ENCODE measurements at regions not wholly inside any gene's neighbourhood (a gene's known extent, or its start where the extent isn't known, plus 50 kb on each side); places are given as distances from the start of the nearest gene placed in this dataset.

- no peak for TF ChIP-seq POLR2AphosphoS5 (IDR thresholded peaks at IDR 0.05)
- no peak for TF ChIP-seq CTCF (IDR thresholded peaks at IDR 0.05)
- TF ChIP-seq EP300 (IDR thresholded peaks at IDR 0.05): no peak
- TF ChIP-seq POLR2A (IDR thresholded peaks at IDR 0.05): no peak
- intact Hi-C loops (cut with DNase I): no loop called here
- Histone ChIP-seq H3K27me3 (no peaks in the 10 kb centered on the region), H3K4me3 (no peak overlapping the region), H3K36me3 (no peaks in the 10 kb centered on the region), H3K27ac (no peak overlapping the region), H3K4me1 (no peaks in the 10 kb centered on the region), H3K9me3 (peaks cover 0 to 5% (median 0%) of the 10 kb centered on the region in 4 donors)
- WGBS, 2 donors: 68 to 76% methylated on average over 5 of the region's 5 CpGs
- DNase-seq: no peak
These were observed 372.4 kb upstream of the SLC8A1 start for GRCh38 chr2:40824278-40824677.

GRCh38 chr2:40827392-40827791 lies 375.5 kb upstream of the SLC8A1 start:
- no peaks in the 10 kb centered on the region for H3K36me3 ChIP-seq
- H3K27ac ChIP-seq: no peak overlapping the region
- no peak overlapping the region for H3K4me3 ChIP-seq
- H3K4me1 ChIP-seq: no peaks in the 10 kb centered on the region
- no peak for DNase-seq
- no peaks in the 10 kb centered on the region for H3K9me3 ChIP-seq
- intact Hi-C loops (cut with DNase I): no loop called here
- TF ChIP-seq CTCF (IDR thresholded peaks at IDR 0.05): no peak
- no peak for TF ChIP-seq POLR2A (IDR thresholded peaks at IDR 0.05)
- TF ChIP-seq EP300 (IDR thresholded peaks at IDR 0.05): no peak
- TF ChIP-seq POLR2AphosphoS5 (IDR thresholded peaks at IDR 0.05): no peak
- H3K27me3 ChIP-seq: no peaks in the 10 kb centered on the region

GRCh38 chr2:40831321-40831873 lies 379.5 kb upstream of the SLC8A1 start:
- no peak for DNase-seq
- no peak overlapping the region for H3K4me3 ChIP-seq
- no peaks in the 10 kb centered on the region for H3K9me3 ChIP-seq
- TF ChIP-seq POLR2A (IDR thresholded peaks at IDR 0.05) (no peak), CTCF (IDR thresholded peaks at IDR 0.05) (no peak), POLR2AphosphoS5 (IDR thresholded peaks at IDR 0.05) (no peak), EP300 (IDR thresholded peaks at IDR 0.05) (no peak)
- WGBS, 2 donors: 55 to 64% methylated on average over 3 of the region's 3 CpGs
- no peaks in the 10 kb centered on the region for H3K4me1 ChIP-seq
- H3K36me3 ChIP-seq: no peaks in the 10 kb centered on the region
- intact Hi-C loops (cut with DNase I): no loop called here
- no peaks in the 10 kb centered on the region for H3K27me3 ChIP-seq
- H3K27ac ChIP-seq: no peak overlapping the region

GRCh38 chr2:40841856-40842255 lies 390.0 kb upstream of the SLC8A1 start:
- no peaks in the 10 kb centered on the region for H3K9me3 ChIP-seq
- DNase-seq: no peak
- intact Hi-C loops (cut with DNase I): no loop called here
- H3K4me3 ChIP-seq: no peak overlapping the region
- no peak overlapping the region for H3K27ac ChIP-seq
- H3K4me1 ChIP-seq: no peaks in the 10 kb centered on the region
- H3K36me3 ChIP-seq: no peaks in the 10 kb centered on the region
- WGBS, 2 donors: 91 to 95% methylated on average over 2 of the region's 2 CpGs
- TF ChIP-seq CTCF (IDR thresholded peaks at IDR 0.05): no peak
- no peak for TF ChIP-seq POLR2A (IDR thresholded peaks at IDR 0.05)
- H3K27me3 ChIP-seq: no peaks in the 10 kb centered on the region

Measured in sigmoid colon (tissue), 6 donors.